ENCODE measurements at regions not wholly inside any gene's neighbourhood (a gene's known extent, or its start where the extent isn't known, plus 50 kb on each side); places are given as distances from the start of the nearest gene placed in this dataset.
A peak's percentile ranks its signal among the peaks of the same experiment; 100 is the strongest.

DNA sequence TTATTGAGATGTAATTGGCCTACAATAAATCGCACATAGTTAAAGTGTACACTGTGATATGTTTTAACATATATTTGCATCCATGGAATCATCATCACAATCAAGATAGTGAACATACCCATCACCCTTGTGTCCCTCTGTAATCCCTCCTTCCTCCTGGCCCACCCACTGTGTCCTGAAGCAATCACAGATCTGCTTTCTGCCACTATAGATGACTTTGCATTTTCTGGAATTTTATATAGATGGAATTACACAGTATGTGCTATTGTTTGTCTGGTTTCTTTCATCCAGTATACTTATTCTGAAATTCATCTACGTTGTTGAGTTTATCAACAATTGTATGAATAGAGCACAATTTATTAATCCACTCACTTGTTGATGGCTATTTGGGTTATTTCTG lies 181.3 kb downstream of the SNX10 start:
- no peaks in the 10 kb centered on the region for H3K4me1 ChIP-seq
- no peak overlapping the region for H3K4me3 ChIP-seq
- H3K4me2 ChIP-seq = no peak overlapping the region
- WGBS (ENCODE audit: missing lambda C conversion rate) = 57% methylated on average over 2 of the region's 2 CpGs
- POLR2A ChIA-PET = no interaction called here
- ATAC-seq (no peak), FAIRE-seq (no peak), DNase-seq (ENCODE audit: low read depth in 1 of 2, low spot score in 1 of 2) (peak in 1 of 2 experiments; percentile 6)
- H3K9me3 ChIP-seq = no peaks in the 10 kb centered on the region
- H3K27ac ChIP-seq = no peak overlapping the region
- TF ChIP-seq RFX5 (IDR thresholded peaks at IDR 0.05) = no peak
- TF ChIP-seq MAFK (IDR thresholded peaks at IDR 0.05; ENCODE audit: partially characterized antibody) = peak; percentile 57
- TF ChIP-seq SREBF2 (IDR thresholded peaks at IDR 0.05) = no peak
- peak; percentile 45; the same call in 1 of the 2 replicates for TF ChIP-seq NFE2L2 (conservative IDR thresholded peaks at IDR 0.05; ENCODE audit: low read length)
- TF ChIP-seq, protein P1, sequence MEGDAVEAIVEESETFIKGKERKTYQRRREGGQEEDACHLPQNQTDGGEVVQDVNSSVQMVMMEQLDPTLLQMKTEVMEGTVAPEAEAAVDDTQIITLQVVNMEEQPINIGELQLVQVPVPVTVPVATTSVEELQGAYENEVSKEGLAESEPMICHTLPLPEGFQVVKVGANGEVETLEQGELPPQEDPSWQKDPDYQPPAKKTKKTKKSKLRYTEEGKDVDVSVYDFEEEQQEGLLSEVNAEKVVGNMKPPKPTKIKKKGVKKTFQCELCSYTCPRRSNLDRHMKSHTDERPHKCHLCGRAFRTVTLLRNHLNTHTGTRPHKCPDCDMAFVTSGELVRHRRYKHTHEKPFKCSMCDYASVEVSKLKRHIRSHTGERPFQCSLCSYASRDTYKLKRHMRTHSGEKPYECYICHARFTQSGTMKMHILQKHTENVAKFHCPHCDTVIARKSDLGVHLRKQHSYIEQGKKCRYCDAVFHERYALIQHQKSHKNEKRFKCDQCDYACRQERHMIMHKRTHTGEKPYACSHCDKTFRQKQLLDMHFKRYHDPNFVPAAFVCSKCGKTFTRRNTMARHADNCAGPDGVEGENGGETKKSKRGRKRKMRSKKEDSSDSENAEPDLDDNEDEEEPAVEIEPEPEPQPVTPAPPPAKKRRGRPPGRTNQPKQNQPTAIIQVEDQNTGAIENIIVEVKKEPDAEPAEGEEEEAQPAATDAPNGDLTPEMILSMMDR (IDR thresholded peaks at IDR 0.05) = no peak
- CTCF ChIA-PET = no interaction called here

DNA sequence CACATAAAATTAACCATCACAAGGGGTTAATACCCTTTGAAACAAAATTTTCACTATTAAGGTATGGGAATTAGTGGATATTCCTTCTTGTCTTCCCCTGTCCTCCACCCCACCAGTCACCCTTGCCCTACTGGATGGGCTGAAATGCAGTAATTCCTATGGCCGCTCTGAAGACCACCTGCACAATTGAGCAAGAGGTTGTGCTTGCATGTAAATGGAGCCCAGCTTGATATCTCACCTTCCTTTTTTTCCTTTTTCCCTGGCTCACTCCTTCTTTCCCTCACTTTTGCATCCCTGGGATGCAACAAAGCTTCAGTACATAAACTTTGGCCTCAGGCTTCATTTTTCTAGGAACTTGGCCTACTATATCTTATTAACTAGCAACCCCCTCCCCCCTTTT lies 184.6 kb downstream of the SNX10 start:
- WGBS (ENCODE audit: missing lambda C conversion rate) = 79% methylated on average over 1 of the region's 1 CpG
- Histone ChIP-seq H3K27ac (no peak overlapping the region), H3K4me2 (no peak overlapping the region), H3K4me3 (no peak overlapping the region), H3K9me3 (no peaks in the 10 kb centered on the region; the same call in 2 of the 3 replicates), H3K4me1 (no peaks in the 10 kb centered on the region)
- ChIA-PET POLR2A (no interaction called here), CTCF (interaction anchor here (0.6 kb wide), 1 partner anchor 107 kb away, joined by 3 read pairs; no protein-coding TSS in a partner anchor)
- DNase-seq (ENCODE audit: low read depth in 1 of 2, low spot score in 1 of 2) (no peak), ATAC-seq (no peak), FAIRE-seq (no peak)
- TF ChIP-seq RARB (CRISPR knock-in tag; IDR thresholded peaks at IDR 0.05) = no peak
- TF ChIP-seq TP53 (CRISPR knock-in tag; IDR thresholded peaks at IDR 0.05) = no peak
- no peak for TF ChIP-seq RCOR1 (IDR thresholded peaks at IDR 0.05; ENCODE audit: low read depth, low read length)
- no peak for TF ChIP-seq CHD2 (IDR thresholded peaks at IDR 0.05; ENCODE audit: low read length, partially characterized antibody)
- no peak for TF ChIP-seq EP300 (IDR thresholded peaks at IDR 0.05)
- TF ChIP-seq, protein P2, sequence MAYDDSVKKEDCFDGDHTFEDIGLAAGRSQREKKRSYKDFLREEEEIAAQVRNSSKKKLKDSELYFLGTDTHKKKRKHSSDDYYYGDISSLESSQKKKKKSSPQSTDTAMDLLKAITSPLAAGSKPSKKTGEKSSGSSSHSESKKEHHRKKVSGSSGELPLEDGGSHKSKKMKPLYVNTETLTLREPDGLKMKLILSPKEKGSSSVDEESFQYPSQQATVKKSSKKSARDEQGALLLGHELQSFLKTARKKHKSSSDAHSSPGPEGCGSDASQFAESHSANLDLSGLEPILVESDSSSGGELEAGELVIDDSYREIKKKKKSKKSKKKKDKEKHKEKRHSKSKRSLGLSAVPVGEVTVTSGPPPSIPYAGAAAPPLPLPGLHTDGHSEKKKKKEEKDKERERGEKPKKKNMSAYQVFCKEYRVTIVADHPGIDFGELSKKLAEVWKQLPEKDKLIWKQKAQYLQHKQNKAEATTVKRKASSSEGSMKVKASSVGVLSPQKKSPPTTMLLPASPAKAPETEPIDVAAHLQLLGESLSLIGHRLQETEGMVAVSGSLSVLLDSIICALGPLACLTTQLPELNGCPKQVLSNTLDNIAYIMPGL (CRISPR knock-in tag; IDR thresholded peaks at IDR 0.05; ENCODE audit: borderline replicate concordance) = no peak
- TF ChIP-seq, protein P1 (IDR thresholded peaks at IDR 0.05) = no peak
- no peak for TF ChIP-seq ZSCAN20 (CRISPR knock-in tag; IDR thresholded peaks at IDR 0.05)
- no peak for TF ChIP-seq ZFP36 (IDR thresholded peaks at IDR 0.05; ENCODE audit: borderline replicate concordance, partially characterized antibody)
- no peak for TF ChIP-seq GATA3 (IDR thresholded peaks at IDR 0.05; ENCODE audit: borderline replicate concordance)
- no peak for TF ChIP-seq FOSB (CRISPR knock-in tag; IDR thresholded peaks at IDR 0.05)
- TF ChIP-seq RNF2 (IDR thresholded peaks at IDR 0.05; ENCODE audit: borderline replicate concordance, low read depth) = no peak
- TF ChIP-seq, protein P3, sequence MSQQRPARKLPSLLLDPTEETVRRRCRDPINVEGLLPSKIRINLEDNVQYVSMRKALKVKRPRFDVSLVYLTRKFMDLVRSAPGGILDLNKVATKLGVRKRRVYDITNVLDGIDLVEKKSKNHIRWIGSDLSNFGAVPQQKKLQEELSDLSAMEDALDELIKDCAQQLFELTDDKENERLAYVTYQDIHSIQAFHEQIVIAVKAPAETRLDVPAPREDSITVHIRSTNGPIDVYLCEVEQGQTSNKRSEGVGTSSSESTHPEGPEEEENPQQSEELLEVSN (IDR thresholded peaks at IDR 0.05; ENCODE audit: borderline replicate concordance, low read depth) = no peak
- TF ChIP-seq NFE2L2 (conservative IDR thresholded peaks at IDR 0.05; ENCODE audit: low read length) = no peak
- TF ChIP-seq, protein P4, sequence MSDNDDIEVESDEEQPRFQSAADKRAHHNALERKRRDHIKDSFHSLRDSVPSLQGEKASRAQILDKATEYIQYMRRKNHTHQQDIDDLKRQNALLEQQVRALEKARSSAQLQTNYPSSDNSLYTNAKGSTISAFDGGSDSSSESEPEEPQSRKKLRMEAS (IDR thresholded peaks at IDR 0.05) = no peak
- no peak for TF ChIP-seq NR3C1 (IDR thresholded peaks at IDR 0.05)
- TF ChIP-seq POLR2AphosphoS2 (conservative IDR thresholded peaks at IDR 0.05; ENCODE audit: low read length) = no peak
- no peak for TF ChIP-seq EHMT2 (IDR thresholded peaks at IDR 0.05; ENCODE audit: low read depth)
- no peak for TF ChIP-seq RAD21 (conservative IDR thresholded peaks at IDR 0.05 in 1 of 2, IDR thresholded peaks at IDR 0.05 in 1 of 2)

Measured in A549 (cell line).